HG03064 (cell line): ENCODE measurements at regions not wholly inside any gene's neighbourhood (a gene's known extent, or its start where the extent isn't known, plus 50 kb on each side); places are given as distances from the start of the nearest gene placed in this dataset.
"Not testable (repeated sequence)": the region's sequence is repeated elsewhere in the genome, so short reads cannot be mapped to it uniquely, and the experiment has no call there.

Experiments
- ATAC-seq: cut with Tn5 transposase; IDR thresholded peaks from one replicate; pipeline ENCODE4 v1.9.1; 2021; ENCODE audit warnings: low read depth; ENCODE audit not compliant: unreplicated experiment

DNA sequence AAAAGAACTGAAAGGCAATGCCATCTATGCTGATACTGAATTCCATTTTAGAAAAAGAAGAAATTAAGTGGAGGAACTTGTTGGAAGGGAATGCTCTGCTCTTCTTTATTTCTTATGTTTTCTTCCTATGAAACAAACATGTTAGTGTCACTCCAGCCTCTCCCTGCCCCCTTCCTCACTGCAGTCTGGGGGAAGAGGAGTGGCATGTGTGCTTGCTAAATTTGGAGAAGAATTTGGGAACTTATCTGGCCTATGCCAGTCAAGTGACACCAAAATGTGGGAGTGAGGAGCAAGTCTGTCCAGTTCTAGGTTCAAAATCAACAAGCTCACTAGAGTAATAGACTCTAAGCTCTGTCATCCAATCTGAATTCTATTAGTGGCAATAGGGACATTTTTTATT is 214.6 kb downstream of the RBM26 start:
- ATAC-seq, result no peak

DNA sequence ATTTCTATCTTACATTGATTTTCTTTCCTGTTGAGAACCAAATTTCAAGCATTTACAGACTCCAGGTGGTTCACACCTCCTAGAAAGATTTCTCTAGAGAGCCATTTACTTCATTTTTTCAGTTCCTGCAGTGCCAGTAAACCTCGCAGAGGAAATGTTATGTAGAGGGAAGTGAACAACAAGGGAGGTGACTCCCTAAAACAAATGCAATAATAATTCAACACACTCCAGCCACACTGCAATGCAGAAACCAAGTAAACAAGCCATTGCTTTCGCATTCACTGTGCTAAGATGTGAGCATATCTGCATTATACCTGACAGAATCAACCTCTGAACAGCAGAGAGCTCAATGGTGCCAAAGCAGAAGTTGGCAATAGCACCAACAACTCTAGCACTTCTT is 215.1 kb downstream of the RBM26 start:
- ATAC-seq, result peak; percentile 42

DNA sequence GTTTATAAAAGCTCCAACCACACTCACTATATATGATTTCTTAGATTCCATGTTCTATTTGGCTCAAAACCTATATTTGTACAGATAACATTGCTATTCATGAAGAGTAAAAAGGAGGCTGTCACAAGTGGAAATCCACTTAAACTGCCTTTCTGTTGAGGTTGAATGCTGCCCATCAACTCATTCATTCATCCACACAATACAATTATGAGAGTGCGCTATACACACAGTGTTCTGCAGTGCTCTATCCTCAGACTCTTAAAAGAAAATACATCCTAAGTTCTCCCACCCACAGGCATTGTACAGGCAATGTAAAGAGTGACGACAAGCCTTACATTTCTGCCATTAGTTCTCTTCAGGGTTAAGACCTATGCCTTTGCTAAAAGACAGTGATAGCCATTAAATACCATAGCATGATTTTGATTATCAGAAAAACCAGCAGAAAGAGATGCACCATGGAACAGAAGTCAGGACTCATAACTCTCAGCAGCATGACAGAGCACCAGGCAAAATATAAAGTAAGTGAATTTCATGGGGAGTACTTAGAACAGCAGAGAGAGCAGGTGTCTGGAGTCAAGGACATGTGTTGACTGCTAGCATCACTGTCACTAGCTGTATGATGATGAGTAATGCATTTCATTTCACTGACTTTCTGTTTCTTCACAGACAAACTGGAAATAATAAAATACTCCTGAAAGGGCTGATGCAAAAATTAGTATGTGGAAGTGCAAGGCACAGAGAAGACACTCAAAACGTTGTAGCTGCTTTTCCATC is 218.0 kb downstream of the RBM26 start:
- no peak for ATAC-seq

DNA sequence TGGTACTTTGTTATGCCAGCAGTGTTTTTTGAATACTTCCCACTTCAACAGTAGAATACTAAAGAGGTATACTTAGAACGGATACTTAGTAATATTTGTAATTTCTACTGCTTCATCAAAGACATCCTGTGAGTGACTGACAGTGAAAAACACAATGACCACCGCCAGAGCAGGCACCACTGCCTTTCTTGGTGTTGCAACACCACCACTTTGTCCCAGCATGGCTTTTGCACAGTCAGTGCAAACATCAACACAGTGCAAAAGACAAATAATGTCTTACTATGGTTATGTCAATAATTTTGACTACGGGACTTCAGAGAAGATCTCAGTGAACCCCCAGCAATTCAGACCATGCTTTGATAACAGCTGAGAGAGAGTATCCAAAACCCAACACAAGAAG is 220.5 kb downstream of the RBM26 start:
- no peak for ATAC-seq

DNA sequence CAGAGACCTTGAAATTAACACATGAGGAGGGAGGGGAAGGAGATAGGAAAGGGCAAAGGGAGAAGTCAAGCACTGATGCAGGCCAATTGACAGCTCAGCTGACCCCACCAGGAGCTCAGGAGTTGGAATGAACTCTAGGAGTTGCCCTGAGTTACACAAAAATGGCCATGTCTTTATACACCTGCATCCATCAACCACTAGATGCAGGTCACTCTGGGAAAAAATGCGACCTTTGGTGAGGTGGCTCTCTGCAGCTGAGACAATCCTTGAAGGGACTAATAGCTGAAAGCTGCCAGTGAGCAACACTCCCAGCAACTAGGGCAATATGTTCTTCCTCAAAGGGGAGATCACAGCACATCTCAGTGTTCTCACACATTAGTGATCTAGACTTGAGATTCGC is 222.8 kb downstream of the RBM26 start:
- ATAC-seq, result no peak

DNA sequence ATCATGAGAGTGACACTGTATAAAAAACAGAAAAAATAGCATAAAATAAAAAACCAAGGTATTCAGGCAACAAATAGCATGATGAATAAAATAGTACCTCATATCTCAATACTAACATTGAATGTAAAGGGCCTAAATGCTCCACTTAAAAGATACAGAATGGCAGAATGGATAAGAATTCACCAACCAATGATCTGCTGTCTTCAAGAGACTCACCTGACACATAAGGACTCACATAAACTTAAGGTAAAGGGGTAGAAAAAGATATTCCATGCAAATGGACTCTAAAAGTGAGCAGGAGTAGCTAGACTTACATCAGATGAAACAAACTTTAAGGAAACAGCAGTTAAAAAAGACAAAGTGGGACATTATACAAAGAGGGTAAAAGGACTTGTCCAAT is 232.4 kb downstream of the RBM26 start:
- ATAC-seq, result not testable (repeated sequence)

DNA sequence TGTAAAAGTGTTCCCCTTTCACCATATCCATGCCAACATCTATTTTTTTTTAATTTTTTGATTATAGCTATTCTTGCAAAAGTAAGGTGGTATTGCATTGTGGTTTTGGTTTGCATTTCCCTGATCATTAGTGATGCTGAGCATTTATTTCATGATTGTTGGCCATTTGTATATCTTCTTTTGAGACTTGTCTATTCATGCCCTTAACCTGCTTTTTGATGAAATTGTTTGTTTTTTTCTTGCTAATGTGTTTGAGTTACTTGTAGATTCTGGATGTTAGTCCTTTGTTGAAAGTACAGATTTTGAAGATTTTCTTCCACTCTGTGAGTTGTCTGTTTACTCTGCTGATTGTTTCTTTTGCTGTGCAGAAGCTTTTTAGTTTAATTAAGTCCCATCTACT is 233.1 kb downstream of the RBM26 start:
- ATAC-seq, result not testable (repeated sequence)

DNA sequence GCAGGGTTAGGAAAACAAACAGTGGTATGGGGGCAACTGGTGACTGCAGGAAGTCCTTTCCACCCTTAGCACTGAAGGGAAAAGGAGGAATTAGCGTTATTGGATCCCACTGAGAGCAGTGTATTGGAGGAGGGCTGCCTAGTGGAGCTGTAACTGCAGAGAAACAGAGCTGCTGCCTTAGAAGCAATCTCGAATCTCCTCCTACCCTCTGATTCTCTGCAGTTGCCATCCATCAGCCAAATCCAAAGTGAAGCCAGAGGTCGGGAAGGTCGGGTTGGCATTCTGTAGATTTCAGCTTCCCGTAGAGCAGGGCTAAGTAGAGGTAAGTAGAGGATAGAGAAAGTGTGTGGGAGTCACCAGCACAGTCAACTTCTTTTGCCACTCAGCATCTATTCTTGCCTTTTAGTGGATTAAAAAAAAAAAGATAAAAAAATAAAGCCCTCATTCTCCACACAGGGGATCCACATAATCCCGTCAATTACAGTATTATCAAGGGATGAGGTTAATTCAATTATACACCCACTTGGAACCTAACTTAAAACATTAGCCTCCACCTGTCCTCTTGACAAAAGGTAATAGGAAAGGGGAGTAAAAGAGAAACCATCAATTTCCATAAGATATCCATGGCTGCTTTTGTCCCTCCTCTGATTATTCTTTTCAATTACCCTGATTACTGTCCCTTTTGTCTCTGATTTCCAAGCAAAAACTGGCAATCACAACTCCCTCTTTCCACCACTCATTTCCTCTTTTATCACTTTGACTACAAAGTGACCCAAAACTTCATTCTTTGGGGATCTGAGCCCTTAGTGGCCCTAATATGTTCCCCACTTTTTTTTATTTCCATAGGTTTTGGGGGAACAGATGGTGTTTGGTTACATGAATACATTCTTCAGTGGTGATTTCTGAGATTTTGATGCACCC is 234.7 kb downstream of the RBM26 start:
- ATAC-seq, result no peak

DNA sequence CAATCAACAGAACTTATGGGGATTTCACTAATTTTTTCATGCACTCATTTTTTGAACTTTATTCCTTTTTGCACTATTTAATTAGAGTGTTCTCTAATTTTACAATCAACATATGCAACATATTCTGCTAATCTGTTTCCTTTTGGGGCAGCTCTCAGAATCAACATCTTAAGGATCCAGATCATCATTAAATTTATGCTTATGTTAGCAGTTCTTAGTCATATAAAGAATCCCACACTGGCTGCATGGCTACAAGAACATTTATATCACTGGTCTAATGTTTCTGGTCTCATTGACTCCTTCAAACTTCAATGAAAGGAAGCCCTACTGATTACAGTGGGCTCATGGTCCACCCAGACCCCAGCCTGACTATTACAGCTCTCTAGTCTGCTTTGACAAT is 245.2 kb downstream of the RBM26 start:
- ATAC-seq, result no peak

DNA sequence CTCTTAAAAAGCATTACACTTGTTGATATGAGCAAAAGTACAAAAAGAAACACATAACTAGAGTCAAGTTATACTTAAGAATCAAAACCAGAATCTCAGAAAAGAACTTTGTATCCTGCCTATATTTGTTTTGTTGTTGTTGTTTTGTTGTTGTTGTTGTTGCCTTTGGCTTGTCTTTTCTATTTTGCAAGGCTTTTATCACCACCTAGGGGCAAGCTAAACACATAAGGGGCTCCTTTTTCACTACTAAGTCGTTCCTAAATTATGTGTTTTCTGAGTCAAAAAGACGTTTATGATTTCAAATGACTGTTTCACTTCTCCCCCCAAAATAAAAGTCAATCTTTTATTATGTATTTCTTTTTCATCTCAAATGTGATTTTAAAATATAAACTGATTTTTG is 250.2 kb downstream of the RBM26 start:
- no peak for ATAC-seq

DNA sequence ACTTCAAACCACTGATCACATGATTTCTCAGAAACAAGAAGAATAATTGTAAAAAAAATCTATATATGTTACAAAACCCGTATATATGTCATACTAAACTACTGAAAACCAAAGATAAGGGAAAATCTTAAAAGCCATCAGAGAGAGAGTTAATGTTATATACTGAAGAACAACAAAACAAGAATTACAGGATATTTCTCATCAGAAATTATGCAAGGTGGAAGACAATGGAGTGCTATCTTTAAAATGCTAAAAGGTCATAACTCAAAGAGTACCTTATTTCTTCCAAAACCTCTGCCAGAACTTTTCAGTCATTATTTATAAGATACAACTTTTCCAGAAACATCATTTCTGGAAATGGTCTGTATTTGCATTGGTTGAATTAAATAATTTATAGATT is 256.8 kb downstream of the RBM26 start:
- no peak for ATAC-seq

DNA sequence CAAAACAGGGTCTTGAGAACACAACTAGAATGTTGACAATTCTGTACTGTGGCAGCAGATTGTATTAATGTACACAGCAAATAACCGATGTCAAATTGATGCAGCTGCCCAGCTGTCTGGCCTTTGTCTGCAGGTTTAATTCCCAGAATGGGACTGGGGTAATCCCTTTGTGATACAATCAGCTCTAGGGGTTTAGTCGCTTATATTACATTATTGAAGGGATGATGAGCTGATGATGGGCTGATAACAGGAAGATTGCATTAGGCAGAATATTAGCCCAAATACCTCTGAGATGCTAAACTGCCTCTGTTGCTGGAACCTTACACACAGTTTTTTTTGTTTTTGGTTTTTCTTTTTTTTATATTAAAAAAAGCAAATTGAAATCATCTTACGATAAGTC is 265.0 kb downstream of the RBM26 start:
- no peak for ATAC-seq

DNA sequence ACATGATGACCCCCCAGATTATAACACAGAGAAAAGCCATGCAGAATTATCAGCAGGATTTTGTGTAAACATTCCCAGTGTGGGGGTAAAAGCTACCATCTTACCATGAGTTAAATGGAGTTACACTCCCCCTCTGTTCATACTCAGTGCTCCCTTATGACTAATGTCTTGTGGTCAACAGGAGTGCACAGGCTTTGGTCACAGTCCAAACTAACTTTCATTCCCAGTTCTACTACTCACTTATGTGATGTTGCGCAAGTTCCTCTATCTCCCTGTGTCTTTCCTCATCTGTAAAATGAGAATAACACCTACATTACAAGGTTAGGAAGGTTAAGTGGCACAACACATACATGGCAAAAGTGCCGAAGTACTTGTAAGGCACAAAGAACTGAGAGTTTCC is 277.9 kb downstream of the RBM26 start:
- no peak for ATAC-seq

DNA sequence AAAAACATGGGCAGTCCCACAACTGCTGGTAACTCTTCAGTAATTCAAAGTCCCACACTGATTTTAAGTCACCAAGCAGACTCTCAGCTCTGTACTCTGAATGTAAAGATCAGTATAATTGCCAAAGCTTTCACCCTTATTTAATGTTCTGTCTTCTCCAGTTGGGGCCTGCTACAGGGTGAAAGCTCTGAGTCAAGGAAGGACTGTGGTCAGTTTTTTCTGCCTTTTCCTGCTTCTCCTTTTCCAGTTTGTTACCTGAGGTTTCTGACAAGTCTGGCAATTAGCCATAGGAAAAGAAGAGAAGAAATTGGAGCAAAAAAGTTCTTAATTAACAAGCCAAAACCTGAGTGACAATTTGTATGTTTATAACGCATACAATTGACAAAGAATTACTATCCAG is 279.3 kb downstream of the RBM26 start:
- no peak for ATAC-seq

DNA sequence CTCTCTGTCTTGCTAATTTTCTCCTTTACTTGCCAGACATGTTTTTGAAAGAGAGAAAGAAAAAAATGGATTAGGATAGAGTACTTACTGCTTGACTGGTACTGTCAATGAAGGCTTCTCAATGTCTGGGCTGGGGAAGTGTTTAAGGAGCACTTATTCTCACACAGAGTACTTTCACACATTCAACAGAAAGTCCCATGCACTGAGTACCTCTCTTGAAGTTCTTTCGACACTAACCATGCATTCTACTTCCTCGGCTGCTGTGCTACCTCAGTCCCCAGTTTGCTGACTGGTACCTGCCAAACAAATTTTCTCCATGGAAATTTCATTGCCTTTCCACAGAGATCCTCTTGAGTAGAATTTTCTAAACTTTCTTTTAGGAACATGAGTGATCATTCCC is 281.9 kb downstream of the RBM26 start:
- no peak for ATAC-seq

DNA sequence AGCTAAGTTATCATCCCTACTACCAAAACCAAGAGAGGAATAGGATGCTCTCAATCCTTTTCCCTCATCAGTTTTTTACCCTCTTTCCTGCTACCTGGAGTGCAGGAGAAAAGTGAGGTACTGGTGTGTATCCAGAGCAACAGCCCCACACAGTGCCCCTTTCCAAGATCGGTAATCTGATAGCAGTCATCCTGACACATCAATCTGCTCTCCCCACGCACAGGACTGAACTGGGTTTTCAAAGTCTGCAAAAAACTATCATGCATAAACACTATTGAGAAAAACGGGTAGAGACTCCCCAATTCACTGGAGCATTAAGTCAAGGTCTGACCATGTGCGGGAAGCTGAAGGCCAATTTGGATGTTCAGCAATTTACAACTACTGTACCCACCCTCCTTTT is 284.8 kb downstream of the RBM26 start:
- ATAC-seq, result no peak

DNA sequence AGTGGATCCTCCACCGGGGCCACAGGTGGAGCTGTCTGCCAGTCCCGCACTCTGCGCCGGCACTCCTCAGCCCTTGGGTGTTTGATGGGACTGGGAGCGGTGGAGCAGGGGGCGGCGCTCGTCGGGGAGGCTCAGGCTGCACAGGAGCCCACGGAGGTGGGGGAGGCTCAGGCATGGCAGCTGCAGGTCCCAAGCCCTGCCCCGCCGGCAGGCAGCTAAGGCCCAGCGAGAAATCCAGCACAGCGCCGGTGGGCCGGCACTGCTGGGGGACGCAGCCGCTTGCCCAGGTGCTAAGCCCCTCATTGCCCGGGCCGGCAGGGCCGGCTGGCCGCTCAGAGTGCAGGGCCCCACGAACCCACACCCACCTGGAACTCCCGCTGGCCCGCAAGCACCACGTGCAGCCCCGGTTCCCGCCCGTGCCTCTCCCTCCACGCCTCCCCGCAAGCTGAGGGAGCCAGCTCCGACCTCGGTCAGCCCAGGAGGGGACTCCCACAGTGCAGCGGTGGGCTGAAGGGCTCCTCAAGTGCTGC is 286.4 kb downstream of the RBM26 start:
- no peak for ATAC-seq

DNA sequence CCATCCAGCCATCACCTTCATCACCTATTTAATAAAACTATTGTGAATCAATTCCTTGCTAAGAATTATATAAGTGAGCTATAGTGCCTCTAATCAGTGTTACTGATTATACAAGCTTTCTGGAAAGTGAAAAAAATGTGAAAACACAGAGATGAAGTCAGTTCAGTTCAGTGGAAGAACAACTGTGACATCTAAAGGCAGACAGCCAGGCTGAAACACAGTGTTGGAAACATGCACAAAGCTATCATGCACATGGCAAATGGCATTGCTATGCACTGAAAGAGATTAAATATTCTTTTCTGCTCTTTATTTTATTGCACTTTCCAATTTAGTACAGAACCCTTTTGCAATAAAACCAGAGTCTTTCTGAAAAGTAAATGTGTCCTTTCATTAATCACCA is 294.0 kb downstream of the RBM26 start:
- no peak for ATAC-seq

DNA sequence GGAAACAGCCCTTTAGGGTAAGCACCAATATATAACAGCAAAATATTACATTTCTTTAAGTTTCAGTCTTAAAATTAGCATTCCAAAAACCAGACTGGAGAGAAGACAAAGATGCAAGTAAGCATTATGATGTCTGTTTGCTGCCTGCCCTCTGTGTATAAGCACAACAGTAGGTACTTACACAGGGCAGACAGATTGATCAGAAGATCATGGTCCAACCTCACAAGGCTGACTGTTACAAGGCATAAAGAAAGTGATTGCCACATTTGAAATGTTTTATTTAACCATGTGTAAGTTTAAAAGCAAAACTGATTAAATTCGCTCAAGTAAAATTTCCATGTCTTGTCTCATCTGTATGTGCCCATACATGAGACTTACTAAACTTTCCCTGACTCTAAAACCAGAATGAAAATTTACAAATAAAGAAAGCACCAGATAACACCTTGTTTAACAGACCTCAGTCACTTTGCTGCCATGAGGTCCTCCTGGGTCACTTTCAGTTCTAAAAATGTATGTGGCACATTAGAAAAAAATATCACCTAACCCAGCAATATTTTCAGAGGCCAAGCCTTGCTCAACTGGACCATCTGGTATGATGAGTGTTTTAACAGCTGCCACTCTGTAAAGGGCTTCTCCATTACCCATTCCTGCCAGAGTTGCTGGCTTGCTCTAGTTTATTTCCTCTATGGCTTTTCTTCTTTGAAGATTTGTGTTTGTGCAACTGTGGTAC is 297.0 kb downstream of the RBM26 start:
- ATAC-seq, result peak; percentile 77

DNA sequence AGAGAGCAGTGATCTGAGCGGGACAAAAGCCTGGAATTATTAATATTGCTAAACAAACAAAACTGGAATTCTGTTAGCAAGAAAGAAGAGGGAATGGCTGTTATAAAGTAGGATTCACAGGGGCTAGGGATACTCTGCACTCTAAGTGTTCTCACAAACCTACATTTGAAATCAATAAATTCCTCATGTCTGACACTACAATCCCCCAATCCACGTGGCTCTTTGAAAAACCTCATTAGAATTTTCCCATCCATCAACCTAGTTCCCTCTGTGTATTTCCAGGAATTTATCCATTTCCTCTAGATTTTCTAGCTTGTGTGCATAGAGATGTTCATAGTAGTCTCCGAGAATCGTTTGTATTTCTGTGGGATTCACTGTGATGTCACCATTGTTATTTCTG is 307.5 kb downstream of the RBM26 start:
- ATAC-seq, result no peak

DNA sequence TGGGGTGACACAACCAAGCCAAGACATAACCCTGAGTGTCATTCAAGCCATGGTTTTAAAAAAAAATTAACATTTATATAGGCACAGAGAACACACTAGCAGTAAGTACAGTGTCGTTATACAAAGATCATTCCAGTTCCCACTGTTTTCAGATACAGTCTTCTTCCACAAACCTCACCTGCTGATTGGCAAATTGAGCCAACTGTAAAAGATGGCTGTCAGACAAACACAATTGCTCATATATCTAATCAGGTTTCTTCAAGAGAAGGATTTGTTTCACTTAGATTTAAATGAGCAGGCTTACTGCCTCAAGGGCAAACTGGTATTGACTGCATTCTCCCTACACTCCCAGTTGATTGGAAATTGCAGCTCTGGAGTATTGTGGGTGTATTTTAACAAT is 308.9 kb downstream of the RBM26 start:
- ATAC-seq, result no peak
